ENCODE measurements at regions not wholly inside any gene's neighbourhood (a gene's known extent, or its start where the extent isn't known, plus 50 kb on each side); places are given as distances from the start of the nearest gene placed in this dataset.
A peak's percentile ranks its signal among the peaks of the same experiment; 100 is the strongest.

- no peak for DNase-seq (ENCODE audit: low read depth)
- no peak for TF ChIP-seq CTCF (IDR thresholded peaks at IDR 0.05; ENCODE audit: insufficient read depth, low read depth, low read length)
- H3K4me3 ChIP-seq (ENCODE audit: low read depth, low read length): no peak overlapping the region
These were observed 190.8 kb downstream of the ATP23 start for GRCh38 chr12:58131986-58132755.

GRCh38 chr12:58138424-58138823 lies 197.1 kb downstream of the ATP23 start:
- H3K4me3 ChIP-seq (ENCODE audit: low read depth, low read length): no peak overlapping the region
- no peak for DNase-seq (ENCODE audit: low read depth)
- TF ChIP-seq CTCF (IDR thresholded peaks at IDR 0.05; ENCODE audit: insufficient read depth, low read depth, low read length): no peak

GRCh38 chr12:58139894-58140293 lies 198.5 kb downstream of the ATP23 start:
- no peak for TF ChIP-seq CTCF (IDR thresholded peaks at IDR 0.05; ENCODE audit: insufficient read depth, low read depth, low read length)
- DNase-seq (ENCODE audit: low read depth): no peak
- H3K4me3 ChIP-seq (ENCODE audit: low read depth, low read length): no peak overlapping the region

- TF ChIP-seq CTCF (IDR thresholded peaks at IDR 0.05; ENCODE audit: insufficient read depth, low read depth, low read length): no peak
- no peak overlapping the region for H3K4me3 ChIP-seq (ENCODE audit: low read depth, low read length)
- DNase-seq (ENCODE audit: low read depth): no peak
These were observed 199.0 kb downstream of the ATP23 start for GRCh38 chr12:58140395-58140794.

- TF ChIP-seq CTCF (IDR thresholded peaks at IDR 0.05; ENCODE audit: insufficient read depth, low read depth, low read length): no peak
- DNase-seq (ENCODE audit: low read depth): no peak
- no peak overlapping the region for H3K4me3 ChIP-seq (ENCODE audit: low read depth, low read length)
These were observed 201.6 kb downstream of the ATP23 start for GRCh38 chr12:58142991-58143390.

GRCh38 chr12:58143498-58143995 lies 202.2 kb downstream of the ATP23 start:
- H3K4me3 ChIP-seq (ENCODE audit: low read depth, low read length): no peak overlapping the region
- no peak for TF ChIP-seq CTCF (IDR thresholded peaks at IDR 0.05; ENCODE audit: insufficient read depth, low read depth, low read length)
- no peak for DNase-seq (ENCODE audit: low read depth)

- no peak for TF ChIP-seq CTCF (IDR thresholded peaks at IDR 0.05; ENCODE audit: insufficient read depth, low read depth, low read length)
- peak; percentile 74 for DNase-seq (ENCODE audit: low read depth)
- no peak overlapping the region for H3K4me3 ChIP-seq (ENCODE audit: low read depth, low read length)
These were observed 207.0 kb downstream of the ATP23 start for GRCh38 chr12:58148405-58148804.

Measured in fibroblast of villous mesenchyme (primary cell).